SK-N-SH treated with all-trans-retinoic acid at 6 μM for 48 hours (cell line): ENCODE measurements at regions not wholly inside any gene's neighbourhood (a gene's known extent, or its start where the extent isn't known, plus 50 kb on each side); places are given as distances from the start of the nearest gene placed in this dataset.
A peak's percentile ranks its signal among the peaks of the same experiment; 100 is the strongest.

Source experiments
- ATAC-seq: fragments of 200-7000 bp; cut with Tn5 transposase; 3 replicates; pipeline ENCODE4 v1.9.1; 2020; ENCODE audit warnings: mild to moderate bottlenecking, moderate library complexity
- ARNTL ChIP-seq: fragments of 450-650 bp; formaldehyde crosslinking; IDR thresholded peaks from 2 replicates; pipeline ENCODE4 v1.5.0; 2020; ENCODE audit warnings: low read depth, mild to moderate bottlenecking, moderate library complexity, borderline replicate concordance
- CREB5 ChIP-seq: fragments of 250-450 bp; sonication (Bioruptor Pico); IDR thresholded peaks from 2 replicates; pipeline ENCODE4 v1.5.1; 2020; ENCODE audit warnings: low read depth, mild to moderate bottlenecking, moderate library complexity
- CSDC2 ChIP-seq: fragments of 250-450 bp; sonication (Bioruptor Pico); IDR thresholded peaks from 2 replicates; pipeline ENCODE4 v1.5.0; 2020; ENCODE audit warnings: mild to moderate bottlenecking, moderate library complexity
- CSRNP3 ChIP-seq: fragments of 250-450 bp; sonication (Bioruptor Pico); IDR thresholded peaks from 2 replicates; pipeline ENCODE4 v1.5.1; 2021; ENCODE audit warnings: mild to moderate bottlenecking, moderate library complexity
- ESRRG ChIP-seq: fragments of 250-450 bp; sonication (Bioruptor Pico); IDR thresholded peaks from 2 replicates; pipeline ENCODE4 v1.6.1; 2021; ENCODE audit warnings: mild to moderate bottlenecking
- GLIS3 ChIP-seq: fragments of 250-450 bp; sonication (Bioruptor Pico); IDR thresholded peaks from 2 replicates; pipeline ENCODE4 v1.5.0; 2020; ENCODE audit warnings: mild to moderate bottlenecking, moderate library complexity
- OSR1 ChIP-seq: fragments of 250-450 bp; sonication (Bioruptor Pico); IDR thresholded peaks from 2 replicates; pipeline ENCODE4 v1.8.0; 2022; ENCODE audit warnings: moderate library complexity, mild to moderate bottlenecking, inconsistent platforms
- PATZ1 ChIP-seq: fragments of 250-450 bp; sonication (Bioruptor Pico); IDR thresholded peaks from 2 replicates; pipeline ENCODE4 v1.8.0; 2020; ENCODE audit warnings: mild to moderate bottlenecking, moderate library complexity, borderline replicate concordance
- POU6F1 ChIP-seq: fragments of 250-450 bp; sonication (Bioruptor Pico); IDR thresholded peaks from 2 replicates; pipeline ENCODE4 v1.8.0; 2021; ENCODE audit warnings: low read depth, mild to moderate bottlenecking, moderate library complexity, borderline replicate concordance
- PPARA ChIP-seq: fragments of 250-450 bp; sonication (Bioruptor Pico); IDR thresholded peaks from 2 replicates; pipeline ENCODE4 v1.5.0; 2020; ENCODE audit warnings: mild to moderate bottlenecking, borderline replicate concordance
- SNAI2 ChIP-seq: fragments of 250-450 bp; sonication (Bioruptor Pico); IDR thresholded peaks from 2 replicates; pipeline ENCODE4 v1.5.0; 2020; ENCODE audit warnings: mild to moderate bottlenecking, moderate library complexity
- TCF4 ChIP-seq: fragments of 250-450 bp; sonication (Bioruptor Pico); IDR thresholded peaks from 2 replicates; pipeline ENCODE4 v1.8.0; 2021; ENCODE audit warnings: mild to moderate bottlenecking, moderate library complexity, borderline replicate concordance
- TOX ChIP-seq: fragments of 250-450 bp; sonication (Bioruptor Pico); IDR thresholded peaks from 2 replicates; pipeline ENCODE4 v1.8.0; 2021; ENCODE audit warnings: mild to moderate bottlenecking, moderate library complexity, borderline replicate concordance
- TSHZ2 ChIP-seq: fragments of 250-450 bp; sonication (Bioruptor Pico); IDR thresholded peaks from 2 replicates; pipeline ENCODE4 v1.5.0; 2020; ENCODE audit warnings: mild to moderate bottlenecking, moderate library complexity
- ZC3H10 ChIP-seq: fragments of 250-450 bp; sonication (Bioruptor Pico); IDR thresholded peaks from 2 replicates; pipeline ENCODE4 v1.5.1; 2021; ENCODE audit warnings: mild to moderate bottlenecking, moderate library complexity
- ZFP3 ChIP-seq: fragments of 250-450 bp; sonication (Bioruptor Pico); IDR thresholded peaks from 2 replicates; pipeline ENCODE4 v1.5.0; 2020; ENCODE audit warnings: mild to moderate bottlenecking, moderate library complexity
- ZFP30 ChIP-seq: fragments of 450-650 bp; formaldehyde crosslinking; IDR thresholded peaks from 2 replicates; pipeline ENCODE4 v1.5.0; 2022; ENCODE audit warnings: mild to moderate bottlenecking, moderate library complexity
- ZNF565 ChIP-seq: fragments of 450-650 bp; formaldehyde crosslinking; conservative IDR thresholded peaks from 2 replicates; pipeline ENCODE4 v1.5.0; 2020; ENCODE audit warnings: low read depth, mild to moderate bottlenecking, moderate library complexity
- ZNF70 ChIP-seq: fragments of 450-650 bp; formaldehyde crosslinking; IDR thresholded peaks from 2 replicates; pipeline ENCODE4 v1.5.0; 2020; ENCODE audit warnings: mild to moderate bottlenecking, moderate library complexity
- ZNF8 ChIP-seq: fragments of 450-650 bp; formaldehyde crosslinking; IDR thresholded peaks from 2 replicates; pipeline ENCODE4 v1.5.0; 2020; ENCODE audit warnings: mild to moderate bottlenecking, moderate library complexity

GRCh38 chr9:136608348-136609159, 54.2 kb upstream of the EGFL7 start:
- ATAC-seq: no peak; the same call in 1 of the 3 replicates
- TF ChIP-seq TOX (CRISPR knock-in tag): no peak
- no peak for TF ChIP-seq POU6F1 (CRISPR knock-in tag)
- no peak for TF ChIP-seq CREB5 (CRISPR knock-in tag)
- no peak for TF ChIP-seq PATZ1 (CRISPR knock-in tag)
- TF ChIP-seq TCF4 (CRISPR knock-in tag): no peak
- TF ChIP-seq ZNF8 (CRISPR knock-in tag): no peak
- TF ChIP-seq ARNTL (CRISPR knock-in tag): no peak
- no peak for TF ChIP-seq ZFP30 (CRISPR knock-in tag)
- TF ChIP-seq ZNF70 (CRISPR knock-in tag): no peak
- TF ChIP-seq CSDC2: no peak
- TF ChIP-seq TSHZ2 (CRISPR knock-in tag): no peak
- TF ChIP-seq OSR1 (CRISPR knock-in tag): no peak
- no peak for TF ChIP-seq ESRRG (CRISPR knock-in tag)
- TF ChIP-seq ZFP3 (CRISPR knock-in tag): no peak
- no peak for TF ChIP-seq PPARA
- no peak for TF ChIP-seq ZC3H10 (CRISPR knock-in tag)

- TF ChIP-seq ARNTL (CRISPR knock-in tag) (no peak), ZNF70 (CRISPR knock-in tag) (peak; percentile 97)
- no peak for ATAC-seq
Observed at GRCh38 chr9:136607334-136607919, 55.3 kb upstream of the EGFL7 start.

GRCh38 chr9:136606687-136607333, 55.9 kb upstream of the EGFL7 start:
- ATAC-seq: no peak
- TF ChIP-seq SNAI2 (CRISPR knock-in tag) (no peak), ZNF8 (CRISPR knock-in tag) (no peak), CREB5 (CRISPR knock-in tag) (no peak), ZC3H10 (CRISPR knock-in tag) (no peak), ZFP30 (CRISPR knock-in tag) (no peak), ZNF565 (CRISPR knock-in tag) (no peak), ARNTL (CRISPR knock-in tag) (no peak), CSDC2 (no peak), ESRRG (CRISPR knock-in tag) (no peak), POU6F1 (CRISPR knock-in tag) (no peak), PPARA (no peak), CSRNP3 (no peak), PATZ1 (CRISPR knock-in tag) (no peak), GLIS3 (CRISPR knock-in tag) (no peak)
